Keratinocyte (primary cell): ENCODE measurements at regions not wholly inside any gene's neighbourhood (a gene's known extent, or its start where the extent isn't known, plus 50 kb on each side); places are given as distances from the start of the nearest gene placed in this dataset.

Source experiments
- CTCF ChIP-seq, 3 experiments: IDR thresholded peaks in 1 of 3; conservative IDR thresholded peaks in 1 of 3; optimal IDR thresholded peaks in 1 of 3; 2 replicates in 2 of 3; 3 replicates in 1 of 3; pipeline versions ENCODE3 to v1.5.1; 2011; ENCODE audit warnings: low read length in 3 of 3, mild to moderate bottlenecking in 3 of 3, moderate library complexity in 2 of 3, control low read depth in 1 of 3, inconsistent platforms in 1 of 3; ENCODE audit not compliant: insufficient read depth in 2 of 3; ENCODE audit errors: extremely low read depth in 1 of 3
- EZH2 ChIP-seq: IDR thresholded peaks from one replicate; pipeline ENCODE4 v1.6.1; 2012; ENCODE audit warnings: inconsistent platforms, mild to moderate bottlenecking, low read length, moderate library complexity

DNA sequence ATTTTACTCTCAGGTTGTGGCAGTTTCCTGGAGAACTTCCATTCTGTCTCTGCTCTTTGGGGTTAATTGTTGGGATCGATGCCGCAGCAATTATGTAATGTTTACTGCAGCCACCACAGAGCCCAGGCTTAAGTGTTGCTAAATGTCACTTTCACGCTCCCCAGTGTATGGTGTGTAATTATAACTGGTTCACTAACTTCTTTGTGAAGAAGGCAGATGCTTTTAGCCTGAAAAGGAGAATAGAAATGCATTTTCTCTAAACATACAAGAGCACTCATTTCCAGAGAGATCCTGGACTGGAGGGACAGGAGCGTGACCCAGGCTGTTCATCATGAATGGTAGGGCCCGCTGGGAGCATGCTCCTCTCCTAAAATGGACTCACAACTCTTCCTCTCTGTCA, 132.2 kb upstream of the PLET1 start:
- TF ChIP-seq CTCF (optimal IDR thresholded peaks at IDR 0.05 in 1 of 3, IDR thresholded peaks at IDR 0.05 in 1 of 3, conservative IDR thresholded peaks at IDR 0.05 in 1 of 3; ENCODE audit: extremely low read depth in 1 of 3, insufficient read depth in 2 of 3, low read length in 3 of 3) (no peak), EZH2 (no peak)
